Astrocyte (in vitro differentiated cells and primary cell): ENCODE measurements at regions not wholly inside any gene's neighbourhood (a gene's known extent, or its start where the extent isn't known, plus 50 kb on each side); places are given as distances from the start of the nearest gene placed in this dataset.

Experiments used
- EZH2 ChIP-seq: IDR thresholded peaks from 2 replicates; pipeline ENCODE4 v1.6.1; 2012; ENCODE audit warnings: mild to moderate bottlenecking, low read length, inconsistent platforms; ENCODE audit not compliant: insufficient read depth
- TF ChIP-seq, protein P1 (sequence below): IDR thresholded peaks from 2 replicates; pipeline ENCODE4 v1.5.1; 2011; ENCODE audit warnings: low read depth, mild to moderate bottlenecking, inconsistent platforms, low read length, moderate library complexity; ENCODE audit not compliant: insufficient read depth

DNA sequence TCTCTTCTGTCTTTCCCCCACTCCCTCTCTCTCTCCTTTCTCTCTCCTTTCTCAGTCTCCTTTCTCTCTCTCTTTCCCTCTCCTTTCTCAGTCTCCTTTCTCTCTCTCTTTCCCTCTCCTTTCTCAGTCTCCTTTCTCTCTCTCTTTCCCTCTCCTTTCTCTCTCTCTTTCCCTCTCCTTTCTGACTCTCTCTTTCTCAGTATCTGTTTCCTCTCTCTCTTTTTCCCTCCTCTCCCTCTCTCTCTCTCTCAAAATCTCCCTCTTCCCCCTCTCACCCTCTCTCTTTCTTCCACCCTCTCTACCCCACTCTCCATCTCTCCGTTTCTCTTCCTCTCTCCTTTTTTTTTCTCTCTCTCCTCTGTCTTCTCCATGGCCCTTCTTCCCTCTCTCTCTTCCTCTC, 258.8 kb downstream of the ASMT start:
- TF ChIP-seq, protein P1, sequence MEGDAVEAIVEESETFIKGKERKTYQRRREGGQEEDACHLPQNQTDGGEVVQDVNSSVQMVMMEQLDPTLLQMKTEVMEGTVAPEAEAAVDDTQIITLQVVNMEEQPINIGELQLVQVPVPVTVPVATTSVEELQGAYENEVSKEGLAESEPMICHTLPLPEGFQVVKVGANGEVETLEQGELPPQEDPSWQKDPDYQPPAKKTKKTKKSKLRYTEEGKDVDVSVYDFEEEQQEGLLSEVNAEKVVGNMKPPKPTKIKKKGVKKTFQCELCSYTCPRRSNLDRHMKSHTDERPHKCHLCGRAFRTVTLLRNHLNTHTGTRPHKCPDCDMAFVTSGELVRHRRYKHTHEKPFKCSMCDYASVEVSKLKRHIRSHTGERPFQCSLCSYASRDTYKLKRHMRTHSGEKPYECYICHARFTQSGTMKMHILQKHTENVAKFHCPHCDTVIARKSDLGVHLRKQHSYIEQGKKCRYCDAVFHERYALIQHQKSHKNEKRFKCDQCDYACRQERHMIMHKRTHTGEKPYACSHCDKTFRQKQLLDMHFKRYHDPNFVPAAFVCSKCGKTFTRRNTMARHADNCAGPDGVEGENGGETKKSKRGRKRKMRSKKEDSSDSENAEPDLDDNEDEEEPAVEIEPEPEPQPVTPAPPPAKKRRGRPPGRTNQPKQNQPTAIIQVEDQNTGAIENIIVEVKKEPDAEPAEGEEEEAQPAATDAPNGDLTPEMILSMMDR = no peak
- TF ChIP-seq EZH2 = no peak
